HG02763 (cell line): ENCODE measurements at regions not wholly inside any gene's neighbourhood (a gene's known extent, or its start where the extent isn't known, plus 50 kb on each side); places are given as distances from the start of the nearest gene placed in this dataset.
A peak's percentile ranks its signal among the peaks of the same experiment; 100 is the strongest.

Experiments
- ATAC-seq: cut with Tn5 transposase; IDR thresholded peaks from one replicate; pipeline ENCODE4 v1.9.1; 2021; ENCODE audit warnings: mild to moderate bottlenecking, moderate library complexity; ENCODE audit not compliant: unreplicated experiment

DNA sequence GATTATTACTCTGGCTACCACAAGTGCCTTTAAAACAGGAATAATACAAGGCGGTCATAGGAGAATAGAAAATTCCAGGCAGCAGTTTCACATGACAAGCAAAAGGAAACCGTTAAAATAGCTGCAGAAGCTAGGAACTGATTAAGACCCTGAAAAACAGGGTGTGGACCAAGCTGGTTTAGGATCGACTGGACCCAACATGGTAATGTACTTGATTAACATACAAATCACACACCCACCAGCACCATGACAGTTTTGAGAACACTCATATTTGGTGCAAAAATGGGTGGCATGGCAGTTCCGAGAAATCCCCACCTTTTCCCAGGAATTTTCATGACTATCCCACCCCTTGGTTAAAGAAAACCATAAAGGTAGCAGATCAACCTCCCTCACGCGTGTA lies 51.9 kb upstream of the TMEM163 start:
- ATAC-seq, result no peak

DNA sequence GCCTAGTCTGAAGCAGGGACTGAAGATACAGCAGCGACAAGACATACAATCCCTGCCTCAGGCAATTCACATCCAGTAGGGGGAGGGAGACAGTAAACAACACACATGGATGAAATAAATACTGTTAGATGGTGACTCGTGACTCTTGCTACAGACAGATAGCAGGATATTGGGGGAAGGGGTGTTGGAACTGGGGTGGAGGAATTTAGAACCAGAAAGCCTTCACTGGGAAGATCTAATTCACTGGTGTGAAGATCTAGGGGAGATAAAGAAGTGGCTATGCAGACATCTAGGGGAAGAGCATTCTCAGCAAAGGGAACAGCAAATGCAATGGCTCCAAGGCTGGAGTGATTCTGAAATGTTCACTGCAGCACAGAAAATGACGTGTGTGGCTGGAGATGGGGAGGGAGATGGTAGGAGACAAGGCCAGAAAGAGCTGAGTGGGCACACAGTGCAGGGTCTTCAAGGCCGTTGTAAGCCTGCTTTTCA lies 52.6 kb upstream of the TMEM163 start:
- no peak for ATAC-seq

DNA sequence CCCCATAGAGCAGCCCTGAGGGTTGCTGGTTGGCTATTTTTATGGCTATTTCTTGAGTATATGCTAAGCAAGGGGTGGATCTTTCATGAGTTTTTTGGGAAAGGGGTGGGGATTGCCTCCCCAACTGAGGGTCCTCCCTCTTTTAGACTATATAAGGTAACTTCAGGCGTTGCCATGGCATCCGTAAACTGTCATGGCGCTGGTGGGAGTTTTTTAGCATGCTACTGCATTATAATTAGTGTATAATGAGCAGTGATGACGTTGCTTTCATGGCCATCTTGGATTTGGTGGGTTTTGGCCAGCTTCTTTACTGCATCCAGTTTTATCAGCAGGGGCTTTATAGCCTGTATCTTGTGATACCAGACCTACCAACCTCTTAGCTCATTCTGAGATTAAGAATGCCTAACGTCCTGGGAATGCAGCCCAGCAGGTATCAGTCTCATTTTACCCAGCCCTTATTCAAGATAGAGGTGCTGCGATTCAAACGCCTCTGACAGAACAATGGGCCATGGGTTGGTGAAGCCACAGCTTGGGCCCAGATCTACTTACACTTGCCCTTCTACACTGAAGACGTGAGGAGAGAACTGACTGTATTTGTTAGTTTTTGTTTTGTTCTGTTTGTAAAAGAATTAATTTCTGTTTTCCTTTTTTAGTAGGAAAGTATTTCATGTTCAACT lies 53.8 kb upstream of the TMEM163 start:
- no peak for ATAC-seq

DNA sequence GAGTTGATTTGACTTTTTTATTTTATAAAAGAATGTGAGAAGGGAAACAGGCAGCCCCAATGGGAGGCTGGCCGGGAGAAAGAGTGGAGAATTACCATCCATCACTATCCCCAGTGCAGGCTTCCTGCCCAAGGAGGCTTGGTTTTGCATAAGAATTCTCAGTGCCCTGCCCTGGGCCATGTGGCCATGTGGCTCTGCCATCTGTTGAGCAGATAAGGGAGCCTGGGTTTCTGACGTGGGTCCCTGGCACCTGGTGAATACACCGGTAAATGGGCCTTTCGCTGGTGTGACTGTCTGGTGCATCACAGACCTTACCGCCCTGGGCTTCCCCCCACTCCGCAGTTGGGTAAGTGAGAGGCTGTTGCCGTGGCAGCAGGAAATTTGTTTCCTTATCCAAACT lies 54.5 kb upstream of the TMEM163 start:
- ATAC-seq, result no peak

DNA sequence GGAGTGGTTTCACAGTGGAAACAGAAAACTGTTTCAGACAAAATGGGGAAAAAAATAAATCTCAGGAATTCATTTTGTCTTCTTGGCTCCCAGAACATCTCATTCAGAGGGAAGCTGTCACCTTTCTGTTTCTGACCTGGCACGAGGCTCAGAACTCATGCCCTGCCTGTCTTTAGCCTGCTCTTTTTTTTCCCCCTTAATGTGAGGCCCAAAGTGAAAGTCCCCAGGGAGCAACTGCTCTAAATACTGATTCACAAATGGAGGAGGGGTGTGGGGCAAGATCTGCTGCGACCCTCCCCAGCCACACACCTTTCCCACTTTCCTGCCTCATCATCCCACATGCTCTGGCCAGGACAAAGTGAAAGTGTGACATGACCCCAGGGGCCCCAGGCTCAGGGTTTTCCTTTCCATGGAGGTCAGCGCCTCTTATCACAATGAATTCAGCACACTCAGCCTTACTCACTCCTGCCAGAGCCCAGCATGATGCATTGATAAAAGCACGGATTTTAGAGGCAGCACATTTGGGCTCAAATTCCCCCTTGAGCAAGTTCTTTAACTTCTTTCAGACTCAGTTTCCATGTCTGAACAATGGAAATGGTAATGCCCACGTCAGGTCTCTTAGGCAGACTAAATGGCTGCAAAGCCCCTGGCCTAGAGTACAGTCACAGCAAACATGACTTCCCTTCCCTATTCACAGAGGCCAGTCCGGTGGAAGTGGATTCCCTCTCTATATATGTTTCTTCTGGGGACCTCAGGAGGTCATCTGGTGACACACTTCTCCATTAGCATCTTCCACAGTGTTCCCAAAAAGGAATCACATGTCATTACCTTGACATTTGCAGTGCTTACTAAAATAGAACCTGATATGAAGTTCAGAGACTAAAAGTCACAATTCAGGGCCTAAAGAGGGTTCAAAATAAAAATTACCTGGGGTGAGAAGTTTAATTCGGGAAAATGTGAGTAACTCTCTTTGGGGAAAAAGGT lies 55.3 kb upstream of the TMEM163 start:
- no peak for ATAC-seq

DNA sequence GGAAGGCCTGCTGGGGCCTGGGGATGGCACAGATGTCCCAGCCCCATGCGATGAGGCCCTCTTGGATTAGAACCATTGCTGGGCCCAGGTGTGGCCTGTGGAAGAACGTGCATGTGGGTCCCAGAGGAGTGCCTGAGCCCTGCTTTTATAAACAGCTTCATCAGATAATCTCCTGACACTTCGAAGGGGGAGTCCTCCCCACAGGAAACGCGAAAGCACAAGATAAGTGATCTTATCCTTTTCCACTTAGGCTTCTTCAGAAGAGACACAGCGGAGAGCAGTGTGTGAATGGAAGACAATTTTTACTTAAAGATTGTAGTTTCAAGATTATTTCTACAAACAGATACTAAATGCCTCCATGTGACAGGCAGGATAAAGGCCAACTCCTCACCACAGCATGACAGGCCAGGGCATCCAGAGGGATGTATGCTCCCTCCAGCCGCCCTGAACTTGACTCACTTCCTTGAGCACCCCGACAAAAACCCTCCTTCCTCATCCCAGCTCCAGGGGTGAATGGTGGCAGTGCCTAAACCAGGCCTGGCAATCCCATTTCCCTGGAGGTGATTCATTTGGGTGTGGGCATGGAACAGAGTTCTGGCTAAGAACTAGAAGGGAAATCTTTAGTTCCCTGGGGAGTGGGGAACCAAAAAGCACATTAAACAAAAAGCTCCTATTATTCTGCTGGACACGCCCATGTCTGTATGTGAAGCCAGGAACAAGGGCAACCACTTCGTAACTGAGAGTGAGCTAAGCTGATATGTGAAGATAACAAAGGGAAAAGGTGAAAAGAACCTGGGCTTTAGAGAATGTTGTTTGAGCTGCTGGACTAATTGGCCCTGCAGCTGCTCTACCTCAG lies 56.2 kb upstream of the TMEM163 start:
- ATAC-seq, result no peak

DNA sequence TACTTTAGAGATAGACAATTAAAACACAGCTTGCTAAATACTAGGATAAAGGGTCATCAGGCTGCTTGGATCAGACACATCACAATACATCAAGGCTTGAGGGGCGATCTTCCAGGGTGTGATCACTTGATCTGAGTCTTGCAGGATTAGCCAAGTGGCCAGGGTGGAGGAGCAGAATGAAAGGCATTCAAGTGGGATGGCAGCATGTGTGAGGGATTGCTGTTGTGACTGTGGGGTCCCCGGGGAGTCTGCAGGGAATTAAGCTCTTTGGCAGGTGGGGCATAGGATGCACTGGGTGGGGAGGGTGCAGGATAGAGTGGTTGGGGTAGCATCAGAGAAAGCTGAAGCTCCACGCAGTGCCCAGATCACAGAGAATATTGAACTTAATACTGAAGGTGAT lies 58.0 kb upstream of the TMEM163 start:
- no peak for ATAC-seq

DNA sequence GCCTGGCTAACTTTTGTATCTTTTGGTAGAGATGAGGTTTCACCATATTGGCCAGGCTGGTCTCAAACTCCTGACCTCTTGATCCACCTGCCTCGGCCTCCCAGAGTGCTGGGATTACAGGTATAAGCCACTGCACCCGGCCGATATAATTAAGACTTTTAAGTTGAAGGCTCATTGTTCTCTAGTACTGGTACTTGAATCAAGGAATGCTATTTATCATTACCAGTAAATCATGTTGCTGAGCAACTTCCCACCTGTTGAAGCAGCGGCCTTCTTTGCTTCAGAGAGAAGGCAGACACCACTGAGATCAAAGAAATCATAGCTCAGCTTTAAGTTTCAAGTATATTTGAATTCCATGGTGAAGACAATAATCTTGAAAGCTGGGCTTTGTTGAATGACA lies 58.8 kb upstream of the TMEM163 start:
- ATAC-seq, result no peak

DNA sequence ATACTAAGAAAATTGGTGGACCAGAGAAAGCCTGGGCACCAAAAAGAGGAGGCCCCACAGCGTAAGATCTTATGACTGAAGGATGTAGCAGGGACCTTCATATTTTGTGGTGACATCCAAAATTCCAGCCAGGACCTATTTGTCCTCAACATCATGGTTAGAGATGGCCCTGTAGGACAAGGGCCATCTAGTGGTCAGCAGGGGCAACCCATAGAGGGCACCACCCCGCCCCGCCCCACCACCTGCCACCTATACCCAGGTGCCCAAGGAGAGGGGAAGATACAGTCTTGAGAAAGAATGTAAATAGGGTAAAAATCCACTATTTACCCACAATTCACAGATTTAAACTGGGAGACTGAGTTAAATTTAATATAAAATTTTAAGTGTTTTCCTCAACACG lies 59.6 kb upstream of the TMEM163 start:
- no peak for ATAC-seq

DNA sequence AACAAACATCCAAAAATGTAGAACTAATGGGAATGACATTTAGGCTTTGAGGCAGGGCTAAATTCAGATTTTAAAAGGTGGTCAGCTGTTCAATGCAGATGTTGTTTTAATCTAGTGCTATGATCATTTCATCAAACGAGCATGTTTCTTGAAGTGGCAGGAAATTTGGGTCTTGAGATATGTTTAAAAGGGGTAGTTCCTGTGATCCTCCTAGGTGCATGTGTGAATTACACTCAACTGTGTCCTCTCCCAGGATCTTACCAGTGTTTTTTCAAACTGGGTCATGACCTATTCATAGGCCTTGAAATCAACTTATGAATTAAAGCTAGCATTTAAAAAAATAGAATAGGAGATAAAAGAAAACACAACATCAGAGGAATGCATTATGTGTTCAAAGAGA lies 57.4 kb upstream of the ACMSD start:
- no peak for ATAC-seq

DNA sequence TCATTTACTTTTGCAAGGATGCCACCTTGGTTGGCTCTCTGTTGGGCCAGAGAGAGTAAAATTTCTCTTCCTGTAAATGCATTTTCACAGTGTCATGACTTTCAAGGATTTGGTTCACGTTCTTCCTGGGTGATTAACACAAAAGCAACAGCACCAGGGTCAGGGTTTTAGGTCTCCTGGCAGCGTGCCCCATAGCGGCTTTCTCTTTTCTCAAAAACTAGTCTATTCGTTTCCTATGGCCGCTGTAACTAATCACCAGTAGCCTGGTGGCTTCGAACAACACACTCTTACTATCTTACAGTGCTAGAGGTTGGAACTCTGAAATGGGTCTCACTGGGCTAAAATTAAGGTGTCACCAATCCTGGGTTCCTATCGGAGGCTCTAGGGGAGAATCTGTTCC lies 56.3 kb upstream of the ACMSD start:
- no peak for ATAC-seq

DNA sequence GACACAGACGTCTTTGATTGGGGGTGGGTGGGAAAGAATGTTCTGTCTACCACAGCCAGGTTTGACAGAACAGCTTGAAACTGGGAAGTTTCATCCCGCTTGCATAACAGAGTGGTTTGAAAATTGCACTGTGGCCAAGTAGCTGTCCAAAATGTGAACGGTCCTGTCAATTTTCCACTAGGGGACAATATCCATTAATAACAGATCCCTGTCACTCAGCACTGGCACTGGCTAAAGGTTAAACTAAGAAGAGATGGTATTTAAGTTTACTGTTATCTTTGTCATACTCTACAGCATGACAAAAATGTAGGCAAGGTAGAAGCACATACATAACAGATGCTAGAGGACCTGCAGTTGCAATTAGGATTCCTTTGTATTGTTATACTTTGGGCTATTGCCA lies 55.6 kb upstream of the ACMSD start:
- peak; percentile 51 for ATAC-seq

DNA sequence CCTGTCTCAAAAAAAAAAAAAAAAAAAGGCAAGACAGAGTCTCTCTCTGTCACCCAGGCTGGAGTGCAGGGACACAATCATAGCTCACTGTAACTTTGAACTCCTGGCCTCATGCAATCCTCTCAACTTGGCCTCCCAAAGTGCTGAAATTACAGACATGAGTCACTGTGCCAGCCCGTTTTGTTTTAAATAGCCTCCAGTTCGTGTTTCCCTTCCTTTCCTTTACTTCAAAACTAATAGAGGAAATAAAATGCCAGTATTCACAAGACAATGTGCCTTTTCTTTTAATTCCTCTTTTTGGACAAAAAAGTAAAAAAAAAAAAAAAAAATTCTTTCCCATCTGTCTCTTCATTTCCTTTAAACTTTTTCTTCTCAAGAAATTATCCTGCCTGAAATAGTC lies 54.5 kb upstream of the ACMSD start:
- no peak for ATAC-seq

DNA sequence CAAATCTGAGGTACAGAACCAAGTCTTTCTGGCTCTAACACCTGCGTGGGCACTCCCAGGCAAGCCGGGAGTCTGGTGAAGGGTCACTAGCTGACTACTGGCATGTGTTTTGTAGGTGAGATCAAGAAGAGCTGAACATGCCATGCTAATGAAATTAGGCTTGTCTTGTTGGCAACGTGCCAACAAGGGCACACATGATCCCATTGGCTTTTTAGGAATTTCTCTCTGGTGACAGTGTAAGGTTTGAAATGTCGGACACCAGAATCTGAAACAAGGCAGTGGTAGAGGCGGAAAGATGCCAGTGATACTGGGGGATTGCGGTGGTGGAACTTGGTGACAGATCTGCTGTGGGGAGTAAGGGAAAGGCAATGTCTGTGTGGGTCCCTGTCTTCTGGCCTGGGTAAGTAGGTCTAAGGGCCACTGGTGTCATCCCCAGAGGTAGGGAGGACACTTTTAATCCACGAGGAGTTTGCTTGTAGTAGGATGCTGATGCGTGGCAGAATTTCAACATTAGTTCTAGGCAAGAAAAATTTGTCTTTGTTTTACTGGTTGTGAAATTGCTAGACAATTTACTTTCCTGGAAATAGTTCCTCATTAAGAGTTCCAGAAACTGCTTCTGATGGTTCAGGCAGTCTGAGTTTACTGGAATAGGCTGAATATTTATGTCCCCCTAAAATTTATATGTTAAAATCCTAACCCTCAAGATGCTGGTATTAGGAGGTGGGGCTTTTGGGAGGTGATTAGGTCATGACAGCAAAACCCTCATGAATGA lies 52.6 kb upstream of the ACMSD start:
- no peak for ATAC-seq

DNA sequence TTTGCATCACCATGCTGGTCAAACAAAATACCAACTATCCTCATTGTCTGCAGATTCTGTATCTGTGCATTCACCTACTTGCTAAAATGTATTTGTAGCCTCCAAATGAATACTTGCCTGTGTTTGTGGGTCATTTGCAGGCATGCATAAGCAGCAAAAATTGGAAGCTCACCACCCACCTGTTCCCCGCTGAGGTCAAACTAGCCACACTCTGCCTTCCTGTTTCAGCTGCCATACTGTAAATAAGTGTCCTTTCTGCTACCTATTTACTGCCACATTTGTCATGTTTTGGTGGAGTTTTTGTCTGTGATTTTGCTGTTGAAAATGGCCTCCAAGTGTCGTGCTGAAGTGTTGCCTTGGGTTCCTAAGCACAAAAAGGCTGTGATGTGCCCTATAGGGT lies 50.0 kb upstream of the ACMSD start:
- no peak for ATAC-seq
